ENCODE measurements at regions not wholly inside any gene's neighbourhood (a gene's known extent, or its start where the extent isn't known, plus 50 kb on each side); places are given as distances from the start of the nearest gene placed in this dataset.

DNA sequence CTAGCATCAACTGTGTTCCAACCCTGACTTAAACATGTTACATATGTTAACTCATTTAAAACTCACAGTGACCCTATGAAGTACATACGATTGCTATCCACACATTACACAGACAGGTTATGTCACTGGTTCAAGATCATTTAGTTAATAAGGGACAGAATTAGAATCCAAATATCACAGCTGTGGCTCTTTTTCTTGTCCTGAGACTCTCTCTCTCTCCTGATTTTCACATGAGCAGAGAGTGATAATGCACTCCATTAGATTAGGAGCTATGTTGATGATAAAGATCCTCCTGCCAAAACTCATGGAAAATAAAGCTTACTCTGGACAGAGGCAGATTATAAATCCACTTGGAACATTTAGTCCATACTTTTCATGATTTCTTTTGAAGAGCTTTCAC is 408.3 kb downstream of the PPARGC1A start:
- CTCF ChIA-PET: no interaction called here

GRCh38 chr4:23477905-23478304 is 411.9 kb downstream of the PPARGC1A start:
- no peak overlapping the region for H3K4me3 ChIP-seq (ENCODE audit: low read depth in 2 of 2, low read length in 2 of 2)
- H3K27me3 ChIP-seq (ENCODE audit: control insufficient read depth, insufficient read depth, low read length): no peaks in the 10 kb centered on the region
- DNase-seq (ENCODE audit: low read depth, low spot score) (no peak), ATAC-seq (no peak)
- no peaks in the 10 kb centered on the region for H3K4me1 ChIP-seq (ENCODE audit: control insufficient read depth, insufficient read depth, low read length)
- in situ Hi-C loops (cut with HindIII; ENCODE audit: low pct_unique_long_range_greater_than_20kb, low sequenced_read_pairs) (no loop called here), intact Hi-C loops (cut with micrococcal nuclease; ENCODE audit: unreplicated experiment) (no loop called here)
- no peak for TF ChIP-seq SIN3A (IDR thresholded peaks at IDR 0.05; ENCODE audit: borderline replicate concordance, insufficient read depth, low read depth, low read length)
- TF ChIP-seq, protein P1, sequence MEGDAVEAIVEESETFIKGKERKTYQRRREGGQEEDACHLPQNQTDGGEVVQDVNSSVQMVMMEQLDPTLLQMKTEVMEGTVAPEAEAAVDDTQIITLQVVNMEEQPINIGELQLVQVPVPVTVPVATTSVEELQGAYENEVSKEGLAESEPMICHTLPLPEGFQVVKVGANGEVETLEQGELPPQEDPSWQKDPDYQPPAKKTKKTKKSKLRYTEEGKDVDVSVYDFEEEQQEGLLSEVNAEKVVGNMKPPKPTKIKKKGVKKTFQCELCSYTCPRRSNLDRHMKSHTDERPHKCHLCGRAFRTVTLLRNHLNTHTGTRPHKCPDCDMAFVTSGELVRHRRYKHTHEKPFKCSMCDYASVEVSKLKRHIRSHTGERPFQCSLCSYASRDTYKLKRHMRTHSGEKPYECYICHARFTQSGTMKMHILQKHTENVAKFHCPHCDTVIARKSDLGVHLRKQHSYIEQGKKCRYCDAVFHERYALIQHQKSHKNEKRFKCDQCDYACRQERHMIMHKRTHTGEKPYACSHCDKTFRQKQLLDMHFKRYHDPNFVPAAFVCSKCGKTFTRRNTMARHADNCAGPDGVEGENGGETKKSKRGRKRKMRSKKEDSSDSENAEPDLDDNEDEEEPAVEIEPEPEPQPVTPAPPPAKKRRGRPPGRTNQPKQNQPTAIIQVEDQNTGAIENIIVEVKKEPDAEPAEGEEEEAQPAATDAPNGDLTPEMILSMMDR (IDR thresholded peaks at IDR 0.05): no peak
- no peak for TF ChIP-seq POLR2AphosphoS5 (IDR thresholded peaks at IDR 0.05; ENCODE audit: low read depth, low read length)
- no peak for TF ChIP-seq TCF7L2 (IDR thresholded peaks at IDR 0.05; ENCODE audit: low read depth, low read length)
- TF ChIP-seq, protein P2, sequence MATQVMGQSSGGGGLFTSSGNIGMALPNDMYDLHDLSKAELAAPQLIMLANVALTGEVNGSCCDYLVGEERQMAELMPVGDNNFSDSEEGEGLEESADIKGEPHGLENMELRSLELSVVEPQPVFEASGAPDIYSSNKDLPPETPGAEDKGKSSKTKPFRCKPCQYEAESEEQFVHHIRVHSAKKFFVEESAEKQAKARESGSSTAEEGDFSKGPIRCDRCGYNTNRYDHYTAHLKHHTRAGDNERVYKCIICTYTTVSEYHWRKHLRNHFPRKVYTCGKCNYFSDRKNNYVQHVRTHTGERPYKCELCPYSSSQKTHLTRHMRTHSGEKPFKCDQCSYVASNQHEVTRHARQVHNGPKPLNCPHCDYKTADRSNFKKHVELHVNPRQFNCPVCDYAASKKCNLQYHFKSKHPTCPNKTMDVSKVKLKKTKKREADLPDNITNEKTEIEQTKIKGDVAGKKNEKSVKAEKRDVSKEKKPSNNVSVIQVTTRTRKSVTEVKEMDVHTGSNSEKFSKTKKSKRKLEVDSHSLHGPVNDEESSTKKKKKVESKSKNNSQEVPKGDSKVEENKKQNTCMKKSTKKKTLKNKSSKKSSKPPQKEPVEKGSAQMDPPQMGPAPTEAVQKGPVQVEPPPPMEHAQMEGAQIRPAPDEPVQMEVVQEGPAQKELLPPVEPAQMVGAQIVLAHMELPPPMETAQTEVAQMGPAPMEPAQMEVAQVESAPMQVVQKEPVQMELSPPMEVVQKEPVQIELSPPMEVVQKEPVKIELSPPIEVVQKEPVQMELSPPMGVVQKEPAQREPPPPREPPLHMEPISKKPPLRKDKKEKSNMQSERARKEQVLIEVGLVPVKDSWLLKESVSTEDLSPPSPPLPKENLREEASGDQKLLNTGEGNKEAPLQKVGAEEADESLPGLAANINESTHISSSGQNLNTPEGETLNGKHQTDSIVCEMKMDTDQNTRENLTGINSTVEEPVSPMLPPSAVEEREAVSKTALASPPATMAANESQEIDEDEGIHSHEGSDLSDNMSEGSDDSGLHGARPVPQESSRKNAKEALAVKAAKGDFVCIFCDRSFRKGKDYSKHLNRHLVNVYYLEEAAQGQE (IDR thresholded peaks at IDR 0.05; ENCODE audit: insufficient read depth in 1 of 2, low read depth in 2 of 2, low read length in 1 of 2): no peak
- ChIA-PET CTCF (no interaction called here), POLR2A (no interaction called here)
- no TSS peak for BruUV-seq (replicated peaks)
- H3K9me3 ChIP-seq (ENCODE audit: control insufficient read depth, insufficient read depth, low read depth, low read length): no peaks in the 10 kb centered on the region; the same call in 1 of the 2 replicates
- no peaks in the 10 kb centered on the region for H3K36me3 ChIP-seq (ENCODE audit: control insufficient read depth, insufficient read depth, low read length)
- H3K27ac ChIP-seq (ENCODE audit: low read length): no peak overlapping the region

More for the DNA sequence above, 408.3 kb downstream of the PPARGC1A start:
- no TSS peak for BruUV-seq (replicated peaks)
- Histone ChIP-seq H3K27me3 (ENCODE audit: control insufficient read depth, insufficient read depth, low read length) (no peaks in the 10 kb centered on the region), H3K4me1 (ENCODE audit: control insufficient read depth, insufficient read depth, low read length) (no peaks in the 10 kb centered on the region), H3K36me3 (ENCODE audit: control insufficient read depth, insufficient read depth, low read length) (no peaks in the 10 kb centered on the region), H3K4me3 (ENCODE audit: low read depth in 2 of 2, low read length in 2 of 2) (no peak overlapping the region), H3K27ac (ENCODE audit: low read length) (no peak overlapping the region), H3K9me3 (ENCODE audit: control insufficient read depth, insufficient read depth, low read depth, low read length) (no peaks in the 10 kb centered on the region)
- TF ChIP-seq SIN3A (IDR thresholded peaks at IDR 0.05; ENCODE audit: borderline replicate concordance, insufficient read depth, low read depth, low read length): no peak
- DNase-seq (ENCODE audit: low read depth, low spot score): no peak
- intact Hi-C loops (cut with micrococcal nuclease; ENCODE audit: unreplicated experiment) (no loop called here), in situ Hi-C loops (cut with HindIII; ENCODE audit: low pct_unique_long_range_greater_than_20kb, low sequenced_read_pairs) (no loop called here)
- POLR2A ChIA-PET: no interaction called here
- ATAC-seq: no peak

GRCh38 chr4:23476515-23477090 is 413.2 kb downstream of the PPARGC1A start:
- H3K27ac ChIP-seq (ENCODE audit: low read length): no peak overlapping the region
- H3K4me1 ChIP-seq (ENCODE audit: control insufficient read depth, insufficient read depth, low read length): no peaks in the 10 kb centered on the region
- no peaks in the 10 kb centered on the region for H3K27me3 ChIP-seq (ENCODE audit: control insufficient read depth, insufficient read depth, low read length)
- ChIA-PET CTCF (no interaction called here), POLR2A (no interaction called here)
- H3K9me3 ChIP-seq (ENCODE audit: control insufficient read depth, insufficient read depth, low read depth, low read length): no peaks in the 10 kb centered on the region; the same call in 1 of the 2 replicates
- no TSS peak for BruUV-seq (replicated peaks)
- in situ Hi-C loops (cut with HindIII; ENCODE audit: low pct_unique_long_range_greater_than_20kb, low sequenced_read_pairs) (no loop called here), intact Hi-C loops (cut with micrococcal nuclease; ENCODE audit: unreplicated experiment) (no loop called here)
- no peak for DNase-seq (ENCODE audit: low read depth, low spot score)
- H3K36me3 ChIP-seq (ENCODE audit: control insufficient read depth, insufficient read depth, low read length): no peaks in the 10 kb centered on the region
- ATAC-seq: no peak
- TF ChIP-seq, protein P1 (IDR thresholded peaks at IDR 0.05): no peak
- TF ChIP-seq SIN3A (IDR thresholded peaks at IDR 0.05; ENCODE audit: borderline replicate concordance, insufficient read depth, low read depth, low read length): no peak
- TF ChIP-seq, protein P2 (IDR thresholded peaks at IDR 0.05; ENCODE audit: insufficient read depth in 1 of 2, low read depth in 2 of 2, low read length in 1 of 2): no peak
- no peak for TF ChIP-seq POLR2AphosphoS5 (IDR thresholded peaks at IDR 0.05; ENCODE audit: low read depth, low read length)
- TF ChIP-seq TCF7L2 (IDR thresholded peaks at IDR 0.05; ENCODE audit: low read depth, low read length): no peak
- no peak overlapping the region for H3K4me3 ChIP-seq (ENCODE audit: low read depth in 2 of 2, low read length in 2 of 2)
